SJSA1 (cell line): ENCODE measurements at regions not wholly inside any gene's neighbourhood (a gene's known extent, or its start where the extent isn't known, plus 50 kb on each side); places are given as distances from the start of the nearest gene placed in this dataset.

Experiments
- DNase-seq, 2 experiments: peaks; one replicate each; pipeline ENCODE4 v3.0.0-alpha.2; 2015 to 2020; ENCODE audit warnings: low spot score in 2 of 2, low read depth in 1 of 2
- H3K27ac ChIP-seq: fragments of 250-450 bp; sonication (Bioruptor Pico); 2 replicates; pipeline ENCODE4 v1.5.1; 2020; ENCODE audit warnings: mild to moderate bottlenecking, moderate library complexity
- H3K27me3 ChIP-seq: fragments of 250-450 bp; sonication (Bioruptor Pico); replicated peaks from 2 replicates; pipeline ENCODE4 v1.5.1; 2020; ENCODE audit warnings: mild to moderate bottlenecking, moderate library complexity
- H3K36me3 ChIP-seq: fragments of 250-450 bp; sonication (Bioruptor Pico); 2 replicates; pipeline ENCODE4 v1.5.1; 2020; ENCODE audit warnings: mild to moderate bottlenecking
- H3K4me1 ChIP-seq: fragments of 250-450 bp; sonication (Bioruptor Pico); replicated peaks from 2 replicates; pipeline ENCODE4 v1.6.1; 2021; ENCODE audit warnings: mild to moderate bottlenecking
- H3K4me3 ChIP-seq: fragments of 250-450 bp; sonication (Bioruptor Pico); 2 replicates; pipeline ENCODE4 v1.5.1; 2020; ENCODE audit warnings: mild to moderate bottlenecking
- H3K9me3 ChIP-seq: fragments of 250-450 bp; sonication (Bioruptor Pico); replicated peaks from 2 replicates; pipeline ENCODE4 v1.5.1; 2020; ENCODE audit warnings: mild to moderate bottlenecking

GRCh38 chr10:106216085-106216484 lies 948.4 kb downstream of the SORCS1 start:
- H3K27ac ChIP-seq, result no peak overlapping the region
- H3K27me3 ChIP-seq, result no peaks in the 10 kb centered on the region
- H3K9me3 ChIP-seq, result no peaks in the 10 kb centered on the region; the same call in 1 of the 2 replicates
- H3K4me3 ChIP-seq, result no peak overlapping the region
- no peaks in the 10 kb centered on the region for H3K36me3 ChIP-seq
- H3K4me1 ChIP-seq, result no peaks in the 10 kb centered on the region
- DNase-seq, result no peak

GRCh38 chr10:106214243-106214642 lies 950.3 kb downstream of the SORCS1 start:
- no peak overlapping the region for H3K4me3 ChIP-seq
- DNase-seq, result no peak
- H3K4me1 ChIP-seq, result no peaks in the 10 kb centered on the region
- H3K36me3 ChIP-seq, result no peaks in the 10 kb centered on the region
- H3K9me3 ChIP-seq, result no peaks in the 10 kb centered on the region; the same call in 1 of the 2 replicates
- no peak overlapping the region for H3K27ac ChIP-seq
- no peaks in the 10 kb centered on the region for H3K27me3 ChIP-seq

GRCh38 chr10:106213493-106213892 lies 951.0 kb downstream of the SORCS1 start:
- no peaks in the 10 kb centered on the region for H3K36me3 ChIP-seq
- no peaks in the 10 kb centered on the region for H3K4me1 ChIP-seq
- H3K27me3 ChIP-seq, result no peaks in the 10 kb centered on the region
- H3K4me3 ChIP-seq, result no peak overlapping the region
- H3K9me3 ChIP-seq, result no peaks in the 10 kb centered on the region; the same call in 1 of the 2 replicates
- no peak overlapping the region for H3K27ac ChIP-seq
- DNase-seq, result no peak

GRCh38 chr10:106198275-106198674 lies 966.2 kb downstream of the SORCS1 start:
- H3K4me3 ChIP-seq, result no peak overlapping the region
- no peaks in the 10 kb centered on the region for H3K4me1 ChIP-seq
- no peak for DNase-seq
- no peaks in the 10 kb centered on the region for H3K9me3 ChIP-seq
- no peak overlapping the region for H3K27ac ChIP-seq
- no peaks in the 10 kb centered on the region for H3K36me3 ChIP-seq
- H3K27me3 ChIP-seq, result no peaks in the 10 kb centered on the region

GRCh38 chr10:106189292-106189691 lies 975.2 kb downstream of the SORCS1 start:
- H3K27me3 ChIP-seq, result no peaks in the 10 kb centered on the region
- H3K27ac ChIP-seq, result no peak overlapping the region
- H3K36me3 ChIP-seq, result no peaks in the 10 kb centered on the region
- H3K4me1 ChIP-seq, result no peaks in the 10 kb centered on the region
- no peak overlapping the region for H3K4me3 ChIP-seq
- H3K9me3 ChIP-seq, result no peaks in the 10 kb centered on the region
- no peak for DNase-seq

- DNase-seq, result no peak
- H3K27me3 ChIP-seq, result no peaks in the 10 kb centered on the region
- H3K4me1 ChIP-seq, result no peaks in the 10 kb centered on the region
- no peaks in the 10 kb centered on the region for H3K9me3 ChIP-seq
- H3K27ac ChIP-seq, result no peak overlapping the region
- no peaks in the 10 kb centered on the region for H3K36me3 ChIP-seq
- H3K4me3 ChIP-seq, result no peak overlapping the region
Measured at GRCh38 chr10:106185951-106186350, 978.6 kb downstream of the SORCS1 start.

DNA sequence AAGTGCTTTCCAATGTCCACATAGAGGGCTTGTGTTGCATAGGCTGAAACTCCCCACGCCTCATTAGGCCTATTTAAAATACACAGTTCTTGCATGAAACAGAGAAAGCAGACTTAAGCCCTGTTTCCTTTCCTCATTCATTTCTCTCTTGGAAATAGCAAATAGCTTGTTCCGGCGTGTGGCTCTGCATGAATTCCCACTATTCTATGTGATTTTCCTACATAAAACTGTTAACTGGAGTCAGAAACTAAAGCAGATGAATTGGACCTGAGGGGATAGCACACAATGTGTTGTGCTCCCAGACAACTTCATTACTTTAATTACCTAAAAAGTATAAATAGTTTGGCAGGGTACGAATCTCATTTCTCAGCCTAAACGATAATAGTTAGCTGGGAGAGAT lies 981.5 kb downstream of the SORCS1 start:
- no peaks in the 10 kb centered on the region for H3K9me3 ChIP-seq
- no peaks in the 10 kb centered on the region for H3K4me1 ChIP-seq
- no peaks in the 10 kb centered on the region for H3K27me3 ChIP-seq
- no peak for DNase-seq
- no peak overlapping the region for H3K27ac ChIP-seq
- H3K36me3 ChIP-seq, result no peaks in the 10 kb centered on the region
- H3K4me3 ChIP-seq, result no peak overlapping the region

DNA sequence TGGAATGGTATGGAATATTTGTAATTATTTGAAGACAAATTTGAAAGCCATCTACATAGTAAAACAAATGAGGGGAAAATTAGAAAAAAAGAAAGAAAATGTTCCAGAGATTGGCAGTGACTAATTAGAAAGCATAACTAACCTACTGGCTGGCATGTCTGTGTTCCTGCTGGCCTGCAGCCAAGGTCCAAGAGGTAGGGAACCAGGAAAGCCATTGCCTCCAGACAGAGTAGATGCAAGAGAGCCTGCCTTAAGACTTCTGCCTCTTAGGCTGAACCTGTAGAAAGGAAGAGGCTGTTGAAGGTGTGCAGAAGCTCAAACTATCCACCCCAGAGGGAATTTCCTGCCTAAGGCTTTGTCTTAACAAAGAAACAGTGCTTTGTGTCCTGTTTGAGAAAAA lies 982.0 kb downstream of the SORCS1 start:
- no peaks in the 10 kb centered on the region for H3K9me3 ChIP-seq
- H3K36me3 ChIP-seq, result no peaks in the 10 kb centered on the region
- no peak for DNase-seq
- H3K4me1 ChIP-seq, result no peaks in the 10 kb centered on the region
- H3K27me3 ChIP-seq, result no peaks in the 10 kb centered on the region
- H3K4me3 ChIP-seq, result no peak overlapping the region
- no peak overlapping the region for H3K27ac ChIP-seq

GRCh38 chr10:106181501-106181900 lies 983.0 kb downstream of the SORCS1 start:
- DNase-seq, result no peak
- no peaks in the 10 kb centered on the region for H3K9me3 ChIP-seq
- no peaks in the 10 kb centered on the region for H3K27me3 ChIP-seq
- no peaks in the 10 kb centered on the region for H3K4me1 ChIP-seq
- no peaks in the 10 kb centered on the region for H3K36me3 ChIP-seq
- no peak overlapping the region for H3K4me3 ChIP-seq
- H3K27ac ChIP-seq, result no peak overlapping the region

- DNase-seq, result no peak
- no peaks in the 10 kb centered on the region for H3K4me1 ChIP-seq
- H3K27ac ChIP-seq, result no peak overlapping the region
Measured at GRCh38 chr10:106179430-106179829, 985.1 kb downstream of the SORCS1 start.

DNA sequence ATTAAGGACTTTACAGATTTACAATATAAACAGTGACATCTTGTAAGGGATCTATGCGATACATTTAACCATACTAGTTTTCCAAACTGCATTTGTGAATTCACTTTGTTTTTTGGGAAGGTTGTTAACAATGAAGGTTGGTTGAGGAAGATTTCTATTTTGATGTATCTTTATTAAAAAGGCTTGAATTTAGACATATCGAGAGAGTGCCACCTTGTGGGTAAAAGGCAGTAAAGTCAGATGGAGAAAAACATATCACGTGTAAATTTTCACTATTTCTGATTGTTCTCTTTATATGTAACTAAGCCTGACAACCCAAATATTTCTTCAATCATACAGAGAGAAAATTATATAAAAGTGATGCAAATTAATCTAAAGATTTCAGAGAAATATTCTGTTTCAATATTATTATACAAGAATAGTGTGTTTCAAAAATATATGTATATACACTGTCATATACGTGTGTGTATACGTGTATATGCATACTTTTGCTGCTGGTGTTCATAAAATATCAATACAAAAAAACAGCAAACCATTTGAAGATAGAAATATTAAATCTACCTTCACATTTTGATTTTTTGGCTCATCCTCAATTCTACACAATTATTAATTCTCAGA lies 988.6 kb downstream of the SORCS1 start:
- H3K27ac ChIP-seq, result no peak overlapping the region
- H3K27me3 ChIP-seq, result no peaks in the 10 kb centered on the region
- no peak overlapping the region for H3K4me3 ChIP-seq
- H3K4me1 ChIP-seq, result no peaks in the 10 kb centered on the region
- H3K9me3 ChIP-seq, result no peaks in the 10 kb centered on the region
- DNase-seq, result peak in 1 of 2 experiments; percentile 4
- H3K36me3 ChIP-seq, result no peaks in the 10 kb centered on the region

More at GRCh38 chr10:106179430-106179829, 985.1 kb downstream of the SORCS1 start:
- H3K36me3 ChIP-seq, result no peaks in the 10 kb centered on the region
- no peaks in the 10 kb centered on the region for H3K9me3 ChIP-seq
- H3K27me3 ChIP-seq, result no peaks in the 10 kb centered on the region
- no peak overlapping the region for H3K4me3 ChIP-seq

GRCh38 chr10:106173838-106174237 lies 990.7 kb downstream of the SORCS1 start:
- no peaks in the 10 kb centered on the region for H3K9me3 ChIP-seq
- H3K36me3 ChIP-seq, result no peaks in the 10 kb centered on the region
- H3K4me1 ChIP-seq, result no peaks in the 10 kb centered on the region
- DNase-seq, result no peak
- no peak overlapping the region for H3K4me3 ChIP-seq
- H3K27ac ChIP-seq, result no peak overlapping the region
- no peaks in the 10 kb centered on the region for H3K27me3 ChIP-seq

DNA sequence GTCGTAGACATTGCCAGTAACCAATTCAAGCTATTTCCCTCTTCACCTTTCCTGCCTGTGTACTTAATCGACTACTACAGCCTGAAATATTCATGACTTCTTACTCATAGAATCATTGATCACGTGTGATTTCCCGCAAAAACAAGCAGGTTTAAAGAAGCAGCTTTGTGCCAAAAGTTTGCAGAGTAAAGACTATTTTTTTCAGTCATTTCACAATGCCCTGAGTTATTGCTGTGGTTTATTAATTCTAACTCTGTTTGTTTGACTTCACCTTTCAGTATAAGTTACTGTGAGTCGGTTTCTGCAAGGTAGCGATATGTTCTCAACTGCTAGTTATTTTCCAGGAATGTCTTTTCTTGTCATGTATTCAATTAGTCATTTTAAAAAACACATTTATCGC lies 995.3 kb downstream of the SORCS1 start:
- Histone ChIP-seq H3K4me3 (no peak overlapping the region), H3K9me3 (no peaks in the 10 kb centered on the region), H3K27me3 (no peaks in the 10 kb centered on the region), H3K27ac (no peak overlapping the region), H3K36me3 (no peaks in the 10 kb centered on the region), H3K4me1 (no peaks in the 10 kb centered on the region)
- DNase-seq, result no peak

DNA sequence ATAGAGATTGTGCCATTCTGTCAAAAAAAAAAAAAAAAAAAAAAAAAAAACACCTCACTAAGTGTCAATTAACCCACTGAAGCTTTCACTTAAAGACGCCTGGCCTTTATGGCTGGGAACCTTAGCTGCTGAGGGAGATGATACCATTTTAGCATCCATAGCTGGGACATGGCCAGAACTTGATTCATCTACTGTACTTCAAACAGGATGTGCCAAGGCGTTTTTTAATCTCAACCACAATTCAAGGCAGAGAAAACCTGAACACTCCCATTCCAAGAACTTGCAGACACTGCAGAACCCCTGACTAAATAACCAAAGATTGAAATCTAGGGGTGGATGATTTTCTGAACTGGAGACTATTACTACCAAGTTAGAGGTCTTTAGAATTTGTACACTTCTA lies 996.6 kb downstream of the SORCS1 start:
- H3K27me3 ChIP-seq, result no peaks in the 10 kb centered on the region
- H3K27ac ChIP-seq, result no peak overlapping the region
- H3K36me3 ChIP-seq, result no peaks in the 10 kb centered on the region
- no peak for DNase-seq
- H3K4me1 ChIP-seq, result no peaks in the 10 kb centered on the region
- no peak overlapping the region for H3K4me3 ChIP-seq
- no peaks in the 10 kb centered on the region for H3K9me3 ChIP-seq

DNA sequence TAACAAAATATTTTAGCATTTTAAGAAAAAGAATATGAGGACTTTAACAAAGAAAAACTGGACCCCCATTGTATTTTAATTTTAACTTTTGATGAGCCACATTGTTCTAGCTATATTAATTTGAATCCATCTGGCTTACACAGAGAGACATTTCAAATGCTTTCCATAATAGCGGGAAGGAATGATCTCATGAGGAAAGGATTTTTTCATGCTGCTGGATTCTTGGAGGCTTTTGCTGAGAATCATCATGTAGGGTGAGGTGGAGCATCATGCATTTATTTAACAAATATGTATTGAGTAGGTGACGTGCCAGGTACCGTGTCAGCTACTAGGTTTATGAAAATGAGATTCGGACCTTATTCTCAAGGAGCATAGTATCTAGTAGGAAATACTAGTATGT lies 1006.3 kb downstream of the SORCS1 start:
- DNase-seq, result no peak
- H3K9me3 ChIP-seq, result no peaks in the 10 kb centered on the region; the same call in 1 of the 2 replicates
- H3K27ac ChIP-seq, result no peak overlapping the region
- no peaks in the 10 kb centered on the region for H3K4me1 ChIP-seq
- no peaks in the 10 kb centered on the region for H3K36me3 ChIP-seq
- no peak overlapping the region for H3K4me3 ChIP-seq
- no peaks in the 10 kb centered on the region for H3K27me3 ChIP-seq
